ENCODE measurements at regions not wholly inside any gene's neighbourhood (a gene's known extent, or its start where the extent isn't known, plus 50 kb on each side); places are given as distances from the start of the nearest gene placed in this dataset.

GRCh38 chr7:20268824-20269223 lies 51.6 kb upstream of the MACC1 start:
- Mint-ChIP-seq H3K4me1 (peaks cover 25 to 29% of the 10 kb centered on the region in 2 experiments), H3K36me3 (ENCODE audit: insufficient read depth in 1 of 3, low read depth in 3 of 3) (no peaks in the 10 kb centered on the region), H3K9me3 (no peaks in the 10 kb centered on the region), H3K4me3 (no peak overlapping the region), H3K27ac (no peak overlapping the region), H3K27me3 (ENCODE audit: low read depth) (no peaks in the 10 kb centered on the region)
- Histone ChIP-seq H3K79me1 (ENCODE audit: insufficient read depth, low read depth, low read length, poor library complexity, severe bottlenecking) (no peaks in the 10 kb centered on the region), H2AK5ac (ENCODE audit: insufficient read length, low read length) (no peak overlapping the region), H4K5ac (ENCODE audit: insufficient read length, low read depth, low read length) (no peak overlapping the region), H2AFZ (ENCODE audit: low read length) (no peak overlapping the region), H3K56ac (ENCODE audit: insufficient read length, low read depth, low read length) (no peak overlapping the region), H3K14ac (ENCODE audit: insufficient read depth, low read length) (no peak overlapping the region), H2BK15ac (ENCODE audit: low read depth, low read length) (no peak overlapping the region), H3K27me3 (ENCODE audit: insufficient read depth, low read length) (no peaks in the 10 kb centered on the region), H3K79me2 (ENCODE audit: insufficient read depth, low read length) (no peaks in the 10 kb centered on the region), H2BK5ac (ENCODE audit: insufficient read length, low read length) (no peak overlapping the region), H2BK120ac (ENCODE audit: low read depth, low read length, poor library complexity, severe bottlenecking) (no peak overlapping the region), H4K20me1 (ENCODE audit: control insufficient read depth, insufficient read depth, insufficient read length) (no peaks in the 10 kb centered on the region), H2BK20ac (ENCODE audit: low read depth, low read length, poor library complexity, severe bottlenecking) (no peak overlapping the region), H3K4me2 (ENCODE audit: insufficient read depth, insufficient read length, low read length) (no peak overlapping the region), H2BK12ac (ENCODE audit: insufficient read length, low read depth, low read length) (no peak overlapping the region), H3K9ac (ENCODE audit: extremely low read depth, insufficient read length, low read length) (no peak overlapping the region), H3K23me2 (ENCODE audit: insufficient read length, low read depth, low read length, poor library complexity, severe bottlenecking) (no peaks in the 10 kb centered on the region), H4K8ac (replicated peaks; ENCODE audit: insufficient read length, low read depth, low read length) (no peak overlapping the region), H3K27ac (ENCODE audit: insufficient read length, low read depth, low read length) (no peak overlapping the region), H3K9me3 (ENCODE audit: control insufficient read depth, low read depth, low read length) (no peaks in the 10 kb centered on the region), H3K4ac (ENCODE audit: low read depth, low read length) (no peak overlapping the region), H3T11ph (ENCODE audit: low read length) (no peak overlapping the region), H4K91ac (ENCODE audit: insufficient read length, low read depth, low read length) (no peak overlapping the region), H3K4me1 (ENCODE audit: insufficient read depth, low read length) (no peaks in the 10 kb centered on the region; the same call in 1 of the 2 replicates), H3K23ac (ENCODE audit: insufficient read length, low read depth, low read length) (no peak overlapping the region), H3K18ac (ENCODE audit: insufficient read length, low read depth, low read length) (no peak overlapping the region)
- TF ChIP-seq CTCF (conservative IDR thresholded peaks at IDR 0.05) = no peak
- no CpG with 5 or more reads among the region's 1 CpG for WGBS (ENCODE audit: extremely low coverage, insufficient read length, low lambda C conversion rate)
- no peak for DNase-seq
